Endothelial cell of umbilical vein (primary cell): ENCODE measurements at regions not wholly inside any gene's neighbourhood (a gene's known extent, or its start where the extent isn't known, plus 50 kb on each side); places are given as distances from the start of the nearest gene placed in this dataset.

ENCODE experiments used
- BruUV-seq: library from RNA; stranded (reverse); fragments of 400-500 nt; replicated peaks from 2 replicates; lab custom pipeline; 2021; lab: Mats Ljungman, UMichigan
- CTCF ChIA-PET: fragments of 300-600, 350-600 bp; sonication (Branson Sonifier 250); formaldehyde crosslinking; loops from one replicate; lab custom pipeline; 2021; ENCODE audit warnings: antibody characterized with exemption, inconsistent platforms; lab: Charles Lee
- POLR2A ChIA-PET: fragments of 300-600, 350-600 bp; sonication (Branson Sonifier 250); formaldehyde crosslinking; loops from one replicate; lab custom pipeline; 2021; ENCODE audit warnings: antibody characterized with exemption, inconsistent platforms; lab: Charles Lee
- DNase-seq: peaks from one replicate; pipeline ENCODE4 v3.0.0-alpha.2; 2011; ENCODE audit warnings: low read depth, low spot score
- FAIRE-seq: peaks from 2 replicates; lab custom pipeline; 2011; peaks lifted over from hg19 to GRCh38; lab: Jason Lieb, UNC
- H2AFZ ChIP-seq: 2 replicates; pipeline ENCODE4 v1.6.0; 2012; ENCODE audit warnings: low read depth, low read length, control low read depth, inconsistent platforms
- H3K27ac ChIP-seq: 2 replicates; pipeline ENCODE4 v1.5.1; 2011; ENCODE audit warnings: low read depth, mild to moderate bottlenecking, control low read depth, low read length, moderate library complexity; ENCODE audit not compliant: insufficient read depth
- H3K27me3 ChIP-seq, 2 experiments: 2 replicates each; pipeline versions ENCODE4 v1.6.0 to v1.6.1; 2011; ENCODE audit warnings: low read length in 2 of 2, mixed read lengths in 1 of 2; ENCODE audit not compliant: control insufficient read depth in 2 of 2, insufficient read depth in 2 of 2
- H3K36me3 ChIP-seq, 2 experiments: 2 replicates in 1 of 2; 3 replicates in 1 of 2; pipeline ENCODE4 v1.5.1; 2011; ENCODE audit warnings: low read length in 2 of 2, mild to moderate bottlenecking in 1 of 2, moderate library complexity in 1 of 2; ENCODE audit not compliant: control insufficient read depth in 2 of 2, insufficient read depth in 2 of 2; ENCODE audit errors: extremely low read depth in 1 of 2
- H3K4me1 ChIP-seq: 3 replicates; pipeline ENCODE4 v1.5.1; 2011; ENCODE audit warnings: mild to moderate bottlenecking, low read length; ENCODE audit not compliant: control insufficient read depth, insufficient read depth; ENCODE audit errors: extremely low read depth
- H3K4me2 ChIP-seq: 2 replicates; pipeline ENCODE4 v1.6.1; 2011; ENCODE audit warnings: low read length, control low read depth, mixed read lengths; ENCODE audit not compliant: insufficient read depth
- H3K4me3 ChIP-seq, 3 experiments: fragments of 200-600 bp in 1 of 3; sonication (generic), shearing (Covaris generic) in 1 of 3; replicated peaks in 1 of 3; 2 replicates each; pipeline ENCODE4 v1.5.1; 2011 to 2016; ENCODE audit warnings: control low read depth in 3 of 3, low read length in 3 of 3, mild to moderate bottlenecking in 2 of 3, inconsistent platforms in 1 of 3, low read depth in 1 of 3, moderate library complexity in 1 of 3; ENCODE audit not compliant: insufficient read depth in 1 of 3
- H3K79me2 ChIP-seq: 2 replicates; pipeline ENCODE4 v1.6.0; 2012; ENCODE audit warnings: low read length, inconsistent platforms; ENCODE audit not compliant: control insufficient read depth, insufficient read depth
- H3K9ac ChIP-seq: replicated peaks from 2 replicates; pipeline ENCODE3; 2011; ENCODE audit warnings: low read length, control low read depth; ENCODE audit not compliant: insufficient read depth; ENCODE audit errors: extremely low read depth
- H3K9me1 ChIP-seq: replicated peaks from 3 replicates; pipeline ENCODE4 v1.6.0; 2011; ENCODE audit warnings: mild to moderate bottlenecking, low read length; ENCODE audit not compliant: control insufficient read depth, insufficient read depth; ENCODE audit errors: extremely low read depth
- H3K9me3 ChIP-seq: replicated peaks from 2 replicates; pipeline ENCODE4 v1.5.1; 2012; ENCODE audit warnings: low read length, inconsistent platforms; ENCODE audit not compliant: control insufficient read depth, insufficient read depth
- H4K20me1 ChIP-seq: replicated peaks from 2 replicates; pipeline ENCODE3; 2011; ENCODE audit warnings: mild to moderate bottlenecking, low read length; ENCODE audit not compliant: control insufficient read depth, insufficient read depth; ENCODE audit errors: extremely low read depth
- CTCF ChIP-seq, 2 donors: IDR thresholded peaks; 1 replicate in 1 of 2; 2 replicates in 1 of 2; pipeline ENCODE4 v1.5.1; 2011; ENCODE audit warnings: low read length in 2 of 2, mild to moderate bottlenecking in 2 of 2, moderate library complexity in 2 of 2, control low read depth in 1 of 2, inconsistent platforms in 1 of 2, low read depth in 1 of 2; ENCODE audit not compliant: insufficient read depth in 1 of 2; ENCODE audit errors: extremely low read depth in 1 of 2
- EZH2 ChIP-seq: IDR thresholded peaks from 2 replicates; pipeline ENCODE4 v1.6.1; 2012; ENCODE audit warnings: borderline replicate concordance, low read depth, mild to moderate bottlenecking, moderate library complexity, low read length, inconsistent platforms; ENCODE audit not compliant: severe bottlenecking
- FOS ChIP-seq: IDR thresholded peaks from 2 replicates; pipeline ENCODE4 v1.6.1; 2011; ENCODE audit warnings: mild to moderate bottlenecking, low read length, moderate library complexity, borderline replicate concordance; ENCODE audit not compliant: insufficient read depth
- GATA2 ChIP-seq: IDR thresholded peaks from 2 replicates; pipeline ENCODE4 v1.7.0; 2011; ENCODE audit warnings: low read depth, mild to moderate bottlenecking, moderate library complexity, mixed read lengths, low read length; ENCODE audit not compliant: insufficient read length, insufficient read depth
- JUN ChIP-seq: IDR thresholded peaks from 2 replicates; pipeline ENCODE4 v1.6.1; 2011; ENCODE audit warnings: borderline replicate concordance, low read depth; ENCODE audit not compliant: insufficient read length, insufficient read depth
- MYC ChIP-seq: IDR thresholded peaks from one replicate; pipeline ENCODE4 v1.6.1; 2011; ENCODE audit warnings: mild to moderate bottlenecking, low read depth, low read length
- POLR2A ChIP-seq: IDR thresholded peaks from 2 replicates; pipeline ENCODE4 v1.6.1; 2012; ENCODE audit warnings: low read depth, mild to moderate bottlenecking, control low read depth, low read length
- POLR2AphosphoS5 ChIP-seq: IDR thresholded peaks from 2 replicates; pipeline ENCODE4 v1.6.1; 2012; ENCODE audit warnings: low read depth, mild to moderate bottlenecking, control low read depth, low read length, moderate library complexity; ENCODE audit not compliant: insufficient read depth
- dilution Hi-C: fragments of 300-500 bp; cut with MboI; formaldehyde crosslinking; loops from one replicate; pipeline ENCODE4 v1.15.0; 2019; ENCODE audit warnings: low sequenced_read_pairs; ENCODE audit not compliant: extremely low pct_ligation_motif_present
- intact Hi-C: fragments of 100-400 bp; cut with micrococcal nuclease; formaldehyde crosslinking; loops from one replicate; pipeline ENCODE4 v1.10.0; 2022
- TF ChIP-seq, protein P1 (sequence below): IDR thresholded peaks from 2 replicates; pipeline ENCODE4 v1.6.1; 2011; ENCODE audit not compliant: insufficient read depth, insufficient read length

GRCh38 chr2:56040189-56040588 lies 116.6 kb upstream of the EFEMP1 start:
- no peaks in the 10 kb centered on the region for H3K9me3 ChIP-seq
- BruUV-seq: no TSS peak
- peaks cover 0 to 2% of the 10 kb centered on the region in 2 experiments for H3K27me3 ChIP-seq
- H3K4me3 ChIP-seq: no peak overlapping the region
- POLR2A ChIA-PET: no interaction called here
- no peak overlapping the region for H3K27ac ChIP-seq
- H3K36me3 ChIP-seq: no peaks in the 10 kb centered on the region
- H4K20me1 ChIP-seq: no peaks in the 10 kb centered on the region
- intact Hi-C loops (no loop called here), dilution Hi-C loops (no loop called here)
- H3K79me2 ChIP-seq: no peaks in the 10 kb centered on the region
- CTCF ChIA-PET: interaction anchor here (1.2 kb wide), 1 partner anchor 61 kb away, joined by 3 read pairs; no protein-coding TSS in a partner anchor
- H3K9me1 ChIP-seq: no peaks in the 10 kb centered on the region
- no peak overlapping the region for H3K4me2 ChIP-seq
- H3K4me1 ChIP-seq: no peaks in the 10 kb centered on the region
- DNase-seq: no peak
- TF ChIP-seq POLR2A: no peak
- no peak for TF ChIP-seq EZH2
- no peak for TF ChIP-seq FOS
- no peak for TF ChIP-seq MYC
- no peak for TF ChIP-seq CTCF (IDR thresholded peaks at IDR 0.05; ENCODE audit: extremely low read depth in 1 of 2, insufficient read depth in 1 of 2, low read depth in 1 of 2, low read length in 2 of 2)
- TF ChIP-seq, protein P1, sequence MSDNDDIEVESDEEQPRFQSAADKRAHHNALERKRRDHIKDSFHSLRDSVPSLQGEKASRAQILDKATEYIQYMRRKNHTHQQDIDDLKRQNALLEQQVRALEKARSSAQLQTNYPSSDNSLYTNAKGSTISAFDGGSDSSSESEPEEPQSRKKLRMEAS: no peak
- no peak for TF ChIP-seq JUN
- TF ChIP-seq GATA2: no peak
- no peak for TF ChIP-seq POLR2AphosphoS5
- H2AFZ ChIP-seq: no peak overlapping the region
- no peak overlapping the region for H3K9ac ChIP-seq
- FAIRE-seq: no peak
